ENCODE measurements at regions not wholly inside any gene's neighbourhood (a gene's known extent, or its start where the extent isn't known, plus 50 kb on each side); places are given as distances from the start of the nearest gene placed in this dataset.

- no peak for DNase-seq (ENCODE audit: low read depth in 3 of 3)
Observed at GRCh38 chr5:61823781-61824180, 482.2 kb upstream of the KIF2A start.

DNA sequence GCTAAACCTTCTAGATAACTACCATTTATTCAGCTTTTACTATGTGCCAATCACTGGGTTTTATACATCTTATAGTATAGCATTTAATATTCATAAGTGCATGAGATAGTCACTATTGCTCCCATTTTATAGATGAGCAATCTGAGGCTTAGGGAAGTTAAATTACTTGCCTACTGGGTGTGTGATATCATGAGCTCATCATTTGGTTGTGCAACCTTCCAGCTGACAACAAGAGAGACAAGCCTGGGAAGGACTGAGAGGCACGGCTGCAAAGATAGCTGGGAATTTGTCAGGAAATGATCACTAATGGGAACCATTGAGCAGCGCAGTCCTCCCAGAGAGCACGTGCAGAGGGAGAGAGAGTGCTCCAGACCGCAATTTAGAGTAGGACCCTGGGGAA, 481.6 kb upstream of the KIF2A start:
- no peak for DNase-seq (ENCODE audit: low read depth in 3 of 3)

- DNase-seq (ENCODE audit: low read depth in 3 of 3), result no peak
Observed at GRCh38 chr5:61827445-61827975, 478.5 kb upstream of the KIF2A start.

DNA sequence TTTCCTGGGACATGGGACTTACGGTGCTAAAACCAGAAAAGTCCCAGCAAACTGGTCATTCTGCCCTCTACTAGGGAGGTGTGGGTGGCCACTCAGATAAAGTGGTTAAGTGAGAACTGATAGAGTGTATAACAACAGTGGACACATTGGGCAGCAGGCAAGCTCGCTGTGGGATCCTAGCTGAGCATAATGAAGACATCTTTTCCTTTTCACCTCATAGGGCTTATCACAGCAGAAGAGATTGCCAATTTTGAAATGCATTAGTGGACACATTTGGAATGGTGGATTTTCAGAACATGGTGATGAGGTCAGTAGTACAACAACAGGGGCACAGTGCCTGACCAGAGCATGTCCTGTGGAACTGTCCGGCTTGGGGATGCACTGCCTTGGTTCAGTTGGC, 477.1 kb upstream of the KIF2A start:
- DNase-seq (ENCODE audit: low read depth in 3 of 3), result no peak

DNA sequence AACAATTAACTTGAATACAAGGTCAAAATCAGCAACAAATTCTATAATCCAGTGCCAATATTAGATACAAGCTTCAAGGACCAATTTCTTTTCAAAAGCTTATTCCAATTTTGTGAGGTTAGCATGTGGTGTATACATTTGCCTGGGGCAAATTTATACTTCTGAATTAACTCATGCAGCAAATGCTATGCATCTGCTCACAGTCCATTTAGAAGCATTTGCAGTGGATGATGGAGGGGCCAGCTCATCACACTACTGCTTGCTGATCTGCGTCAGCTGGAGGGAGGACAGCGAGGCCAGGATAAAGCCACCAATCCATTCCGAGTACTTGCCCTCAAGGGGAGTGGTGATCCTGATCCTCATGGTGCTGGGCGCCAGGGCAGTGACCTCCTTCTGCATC, 474.3 kb upstream of the KIF2A start:
- DNase-seq (ENCODE audit: low read depth in 3 of 3), result no peak

DNA sequence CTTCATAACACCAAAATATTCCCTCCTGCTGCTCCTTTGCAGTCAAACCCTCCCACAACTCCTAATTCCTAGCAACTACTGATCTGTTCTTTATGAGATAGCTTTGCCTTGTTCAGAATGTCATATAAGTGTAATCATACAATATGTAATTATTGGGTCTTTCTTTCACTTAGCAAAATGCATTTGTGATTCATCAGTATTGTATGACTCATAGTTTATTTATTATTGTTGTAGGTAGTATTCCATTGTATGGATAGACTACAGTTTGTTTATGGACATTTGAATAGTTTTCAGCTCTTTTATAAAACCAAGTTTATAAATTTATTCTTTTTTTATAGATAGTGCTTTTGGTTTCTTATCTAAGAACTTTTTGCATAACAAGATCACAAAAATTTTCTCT, 468.2 kb upstream of the KIF2A start:
- no peak for DNase-seq (ENCODE audit: low read depth in 3 of 3)

GRCh38 chr5:61840361-61840760, 465.6 kb upstream of the KIF2A start:
- no peak for DNase-seq (ENCODE audit: low read depth in 3 of 3)

DNA sequence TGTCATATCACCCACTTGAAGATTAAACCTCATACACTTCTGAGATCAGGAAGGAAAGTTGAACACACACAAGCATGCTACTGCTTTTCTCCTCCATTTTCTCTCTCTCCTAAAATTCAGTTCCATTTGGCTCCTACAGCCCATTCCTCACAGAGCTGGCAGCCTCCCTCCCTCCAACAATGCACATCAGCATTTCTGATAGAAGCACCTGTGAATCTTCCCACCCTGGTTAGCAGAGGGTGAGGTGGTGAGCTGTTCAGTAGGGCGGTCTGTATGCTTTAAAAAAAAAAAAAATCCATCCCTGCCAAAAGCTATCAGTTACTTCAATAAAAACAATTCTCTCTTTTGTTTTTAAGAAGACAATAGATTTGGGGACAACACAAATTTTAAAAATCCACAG, 463.2 kb upstream of the KIF2A start:
- DNase-seq (ENCODE audit: low read depth in 3 of 3), result no peak

GRCh38 chr5:61850696-61851095, 455.3 kb upstream of the KIF2A start:
- DNase-seq (ENCODE audit: low read depth in 3 of 3), result no peak

GRCh38 chr5:61854531-61854930, 451.5 kb upstream of the KIF2A start:
- DNase-seq (ENCODE audit: low read depth in 3 of 3), result no peak

GRCh38 chr5:61860978-61861377, 445.0 kb upstream of the KIF2A start:
- no peak for DNase-seq (ENCODE audit: low read depth in 3 of 3)

GRCh38 chr5:61866930-61867329, 439.1 kb upstream of the KIF2A start:
- no peak for DNase-seq (ENCODE audit: low read depth in 3 of 3)

DNA sequence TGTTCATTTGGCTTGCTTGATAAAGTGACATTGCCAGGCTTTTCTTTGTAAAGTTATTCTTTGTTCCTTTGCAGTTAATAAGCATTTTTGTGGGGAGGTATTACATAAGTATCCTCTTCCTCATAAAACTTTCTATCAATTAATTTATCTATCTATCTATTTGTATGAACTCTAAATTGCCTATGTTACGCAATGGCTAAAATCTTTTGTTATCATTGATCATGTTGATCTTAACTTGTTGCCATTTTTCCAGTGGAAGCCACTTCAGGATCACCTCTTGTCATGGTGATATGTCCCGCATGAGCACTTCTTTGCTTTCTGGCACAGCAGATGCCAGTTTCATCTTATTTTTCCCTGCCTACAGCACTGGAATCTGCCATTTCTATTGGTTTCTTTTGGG, 436.7 kb upstream of the KIF2A start:
- no peak for DNase-seq (ENCODE audit: low read depth in 3 of 3)

DNA sequence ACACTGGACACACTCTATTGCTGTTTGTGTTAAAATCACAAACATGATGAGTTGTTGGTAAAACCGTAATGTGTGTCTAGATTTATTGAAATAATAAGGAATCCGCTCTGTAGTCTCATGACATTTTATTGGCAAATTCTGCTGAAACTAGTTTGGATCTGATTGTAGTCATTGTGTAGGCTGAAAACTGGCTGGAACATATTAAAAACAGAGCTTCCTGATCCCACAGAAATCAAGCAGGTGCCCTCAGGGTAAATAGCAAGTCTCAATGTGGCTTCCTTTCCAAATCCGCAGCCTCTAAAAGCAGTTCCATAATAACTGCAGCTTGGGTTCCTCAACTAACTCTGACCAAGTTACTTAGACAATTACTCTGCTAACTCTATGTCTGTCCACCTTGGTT, 427.5 kb upstream of the KIF2A start:
- DNase-seq (ENCODE audit: low read depth in 3 of 3), result no peak

GRCh38 chr5:61881821-61882487, 424.1 kb upstream of the KIF2A start:
- no peak for DNase-seq (ENCODE audit: low read depth in 3 of 3)

GRCh38 chr5:61882901-61883500, 423.0 kb upstream of the KIF2A start:
- DNase-seq (ENCODE audit: low read depth in 3 of 3), result no peak

- DNase-seq (ENCODE audit: low read depth in 3 of 3), result no peak
Observed at GRCh38 chr5:61884252-61884855, 421.7 kb upstream of the KIF2A start.

DNA sequence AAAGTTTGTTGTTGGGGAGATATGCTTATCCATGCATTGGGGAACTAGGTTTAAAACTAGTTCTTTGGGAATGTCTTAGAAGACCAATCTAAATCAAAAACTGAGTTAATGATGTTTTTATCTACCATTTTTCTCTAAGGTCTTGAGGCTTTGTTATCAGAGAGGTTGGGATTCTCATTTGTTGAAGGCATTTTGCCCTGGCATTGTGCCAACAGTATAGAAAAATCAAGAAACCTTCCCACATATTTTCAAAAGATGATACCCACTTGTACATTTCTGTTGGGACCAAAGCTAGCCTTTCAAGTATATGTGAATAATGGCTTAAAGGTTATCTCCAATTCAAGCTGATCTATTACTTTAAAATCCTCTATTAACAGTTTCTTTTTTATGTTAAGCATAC, 419.8 kb upstream of the KIF2A start:
- no peak for DNase-seq (ENCODE audit: low read depth in 3 of 3)

DNA sequence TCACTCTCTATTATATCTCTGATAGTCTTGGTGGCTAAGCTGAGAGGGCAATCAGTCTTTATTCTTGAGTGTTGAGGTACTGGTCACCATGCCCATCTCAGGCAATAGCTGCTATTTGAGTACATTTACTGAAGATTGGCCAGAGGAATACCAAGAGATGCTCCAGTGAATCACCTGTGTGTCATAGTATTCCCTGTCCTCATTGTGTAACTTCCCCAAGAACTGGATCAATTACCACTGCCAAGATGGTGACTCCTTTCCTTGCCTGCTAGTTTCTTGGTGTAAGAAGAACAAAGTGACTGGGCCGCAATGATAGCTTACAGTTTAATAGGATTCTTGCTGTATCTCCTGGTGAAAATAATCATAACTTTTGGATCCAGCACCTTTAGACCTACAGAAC, 418.7 kb upstream of the KIF2A start:
- DNase-seq (ENCODE audit: low read depth in 3 of 3), result no peak

GRCh38 chr5:61894046-61894445, 412.0 kb upstream of the KIF2A start:
- DNase-seq (ENCODE audit: low read depth in 3 of 3), result no peak

DNA sequence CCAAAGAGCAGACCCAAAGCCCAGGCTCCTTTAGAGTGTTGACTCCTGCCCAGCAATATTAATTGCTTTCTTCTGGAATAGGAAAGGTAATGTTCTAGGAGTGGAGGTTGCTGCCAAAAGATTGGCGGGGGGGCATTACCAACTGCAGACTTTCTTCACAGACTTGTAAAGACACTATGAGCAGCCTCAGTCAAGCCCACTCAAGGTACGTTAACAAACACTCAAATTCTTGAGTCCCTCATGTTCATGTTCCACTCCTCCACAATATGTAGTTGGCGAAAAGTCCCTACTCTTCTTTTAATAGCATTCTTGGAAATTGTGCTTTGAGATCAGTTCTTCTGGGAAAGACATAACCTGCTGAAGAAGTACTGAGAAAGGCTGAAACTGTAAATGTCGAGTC, 409.2 kb upstream of the KIF2A start:
- DNase-seq (ENCODE audit: low read depth in 3 of 3), result no peak

- DNase-seq (ENCODE audit: low read depth in 3 of 3), result no peak
Observed at GRCh38 chr5:61897251-61897650, 408.8 kb upstream of the KIF2A start.

DNA sequence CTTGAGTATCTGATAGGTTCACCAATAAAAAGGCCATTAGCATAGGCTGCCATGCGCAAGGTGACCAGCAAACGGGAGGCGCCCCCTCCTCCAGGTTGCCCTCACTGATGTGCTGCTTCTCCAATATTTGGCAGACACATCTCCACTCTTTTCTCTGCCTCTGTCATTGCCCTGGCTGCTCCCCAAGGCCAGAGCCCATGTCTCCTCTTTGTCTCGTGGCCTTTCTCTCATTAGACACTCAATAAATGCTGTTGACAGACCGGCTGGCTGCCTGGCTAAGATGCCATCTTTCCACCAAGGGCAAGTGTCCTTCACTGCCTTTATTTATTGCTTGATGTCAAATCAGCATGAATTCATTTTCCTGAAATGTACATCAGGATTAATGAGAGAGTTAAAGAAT, 404.0 kb upstream of the KIF2A start:
- DNase-seq (ENCODE audit: low read depth in 3 of 3), result no peak

Data from stimulated activated CD4-positive, alpha-beta T cell treated with anti-CD3 and anti-CD28 coated beads, TNF-alpha, amount 100 ng/mL, for 48 hours (primary cell).